HEK293 (cell line): ENCODE measurements at regions not wholly inside any gene's neighbourhood (a gene's known extent, or its start where the extent isn't known, plus 50 kb on each side); places are given as distances from the start of the nearest gene placed in this dataset.

ENCODE experiments used
- ZNF398 ChIP-seq: fragments of 450-650 bp; formaldehyde crosslinking; IDR thresholded peaks from 2 replicates; pipeline ENCODE4 v1.5.1; 2017; ENCODE audit warnings: missing biosample characterization, missing genetic modification characterization
- TF ChIP-seq, protein P1 (sequence below): fragments of 450-650 bp; formaldehyde crosslinking; IDR thresholded peaks from 2 replicates; pipeline ENCODE4 v1.5.1; 2016; ENCODE audit warnings: missing biosample characterization, missing genetic modification characterization, low read depth
- TF ChIP-seq, protein P2 (sequence below): fragments of 450-650 bp; formaldehyde crosslinking; IDR thresholded peaks from 2 replicates; pipeline ENCODE4 v1.5.1; 2016; ENCODE audit warnings: missing biosample characterization, missing genetic modification characterization
- TF ChIP-seq, protein P3 (sequence below): fragments of 450-650 bp; formaldehyde crosslinking; IDR thresholded peaks from 2 replicates; pipeline ENCODE4 v1.5.1; 2016; ENCODE audit warnings: missing biosample characterization, missing genetic modification characterization

- TF ChIP-seq, protein P1, sequence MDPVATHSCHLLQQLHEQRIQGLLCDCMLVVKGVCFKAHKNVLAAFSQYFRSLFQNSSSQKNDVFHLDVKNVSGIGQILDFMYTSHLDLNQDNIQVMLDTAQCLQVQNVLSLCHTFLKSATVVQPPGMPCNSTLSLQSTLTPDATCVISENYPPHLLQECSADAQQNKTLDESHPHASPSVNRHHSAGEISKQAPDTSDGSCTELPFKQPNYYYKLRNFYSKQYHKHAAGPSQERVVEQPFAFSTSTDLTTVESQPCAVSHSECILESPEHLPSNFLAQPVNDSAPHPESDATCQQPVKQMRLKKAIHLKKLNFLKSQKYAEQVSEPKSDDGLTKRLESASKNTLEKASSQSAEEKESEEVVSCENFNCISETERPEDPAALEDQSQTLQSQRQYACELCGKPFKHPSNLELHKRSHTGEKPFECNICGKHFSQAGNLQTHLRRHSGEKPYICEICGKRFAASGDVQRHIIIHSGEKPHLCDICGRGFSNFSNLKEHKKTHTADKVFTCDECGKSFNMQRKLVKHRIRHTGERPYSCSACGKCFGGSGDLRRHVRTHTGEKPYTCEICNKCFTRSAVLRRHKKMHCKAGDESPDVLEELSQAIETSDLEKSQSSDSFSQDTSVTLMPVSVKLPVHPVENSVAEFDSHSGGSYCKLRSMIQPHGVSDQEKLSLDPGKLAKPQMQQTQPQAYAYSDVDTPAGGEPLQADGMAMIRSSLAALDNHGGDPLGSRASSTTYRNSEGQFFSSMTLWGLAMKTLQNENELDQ (tag by site-specific recombination) = no peak
- TF ChIP-seq, protein P2, sequence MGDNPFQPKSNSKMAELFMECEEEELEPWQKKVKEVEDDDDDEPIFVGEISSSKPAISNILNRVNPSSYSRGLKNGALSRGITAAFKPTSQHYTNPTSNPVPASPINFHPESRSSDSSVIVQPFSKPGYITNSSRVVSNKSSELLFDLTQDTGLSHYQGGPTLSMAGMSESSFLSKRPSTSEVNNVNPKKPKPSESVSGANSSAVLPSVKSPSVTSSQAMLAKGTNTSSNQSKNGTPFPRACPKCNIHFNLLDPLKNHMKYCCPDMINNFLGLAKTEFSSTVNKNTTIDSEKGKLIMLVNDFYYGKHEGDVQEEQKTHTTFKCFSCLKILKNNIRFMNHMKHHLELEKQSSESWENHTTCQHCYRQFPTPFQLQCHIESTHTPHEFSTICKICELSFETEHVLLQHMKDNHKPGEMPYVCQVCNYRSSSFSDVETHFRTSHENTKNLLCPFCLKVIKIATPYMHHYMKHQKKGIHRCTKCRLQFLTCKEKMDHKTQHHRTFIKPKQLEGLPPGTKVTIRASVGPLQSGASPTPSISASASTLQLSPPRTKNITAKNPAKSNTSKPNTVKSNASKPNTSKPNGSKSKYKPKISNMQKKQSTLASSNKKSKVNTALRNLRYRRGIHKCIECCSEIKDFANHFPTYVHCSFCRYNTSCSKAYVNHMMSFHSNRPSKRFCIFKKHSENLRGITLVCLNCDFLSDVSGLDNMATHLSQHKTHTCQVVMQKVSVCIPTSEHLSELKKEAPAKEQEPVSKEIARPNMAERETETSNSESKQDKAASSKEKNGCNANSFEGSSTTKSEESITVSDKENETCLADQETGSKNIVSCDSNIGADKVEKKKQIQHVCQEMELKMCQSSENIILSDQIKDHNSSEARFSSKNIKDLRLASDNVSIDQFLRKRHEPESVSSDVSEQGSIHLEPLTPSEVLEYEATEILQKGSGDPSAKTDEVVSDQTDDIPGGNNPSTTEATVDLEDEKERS (tag by site-specific recombination) = no peak
- TF ChIP-seq ZNF398 = no peak
- TF ChIP-seq, protein P3, sequence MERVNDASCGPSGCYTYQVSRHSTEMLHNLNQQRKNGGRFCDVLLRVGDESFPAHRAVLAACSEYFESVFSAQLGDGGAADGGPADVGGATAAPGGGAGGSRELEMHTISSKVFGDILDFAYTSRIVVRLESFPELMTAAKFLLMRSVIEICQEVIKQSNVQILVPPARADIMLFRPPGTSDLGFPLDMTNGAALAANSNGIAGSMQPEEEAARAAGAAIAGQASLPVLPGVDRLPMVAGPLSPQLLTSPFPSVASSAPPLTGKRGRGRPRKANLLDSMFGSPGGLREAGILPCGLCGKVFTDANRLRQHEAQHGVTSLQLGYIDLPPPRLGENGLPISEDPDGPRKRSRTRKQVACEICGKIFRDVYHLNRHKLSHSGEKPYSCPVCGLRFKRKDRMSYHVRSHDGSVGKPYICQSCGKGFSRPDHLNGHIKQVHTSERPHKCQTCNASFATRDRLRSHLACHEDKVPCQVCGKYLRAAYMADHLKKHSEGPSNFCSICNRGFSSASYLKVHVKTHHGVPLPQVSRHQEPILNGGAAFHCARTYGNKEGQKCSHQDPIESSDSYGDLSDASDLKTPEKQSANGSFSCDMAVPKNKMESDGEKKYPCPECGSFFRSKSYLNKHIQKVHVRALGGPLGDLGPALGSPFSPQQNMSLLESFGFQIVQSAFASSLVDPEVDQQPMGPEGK = no peak
These were observed 166.9 kb upstream of the KL start for GRCh38 chr13:32849369-32849768.
